GM21390 (cell line): ENCODE measurements at regions not wholly inside any gene's neighbourhood (a gene's known extent, or its start where the extent isn't known, plus 50 kb on each side); places are given as distances from the start of the nearest gene placed in this dataset.
"Not testable (repeated sequence)": the region's sequence is repeated elsewhere in the genome, so short reads cannot be mapped to it uniquely, and the experiment has no call there.

Experiments used
- ATAC-seq: cut with Tn5 transposase; IDR thresholded peaks from one replicate; pipeline ENCODE4 v1.9.1; 2021; ENCODE audit not compliant: unreplicated experiment

DNA sequence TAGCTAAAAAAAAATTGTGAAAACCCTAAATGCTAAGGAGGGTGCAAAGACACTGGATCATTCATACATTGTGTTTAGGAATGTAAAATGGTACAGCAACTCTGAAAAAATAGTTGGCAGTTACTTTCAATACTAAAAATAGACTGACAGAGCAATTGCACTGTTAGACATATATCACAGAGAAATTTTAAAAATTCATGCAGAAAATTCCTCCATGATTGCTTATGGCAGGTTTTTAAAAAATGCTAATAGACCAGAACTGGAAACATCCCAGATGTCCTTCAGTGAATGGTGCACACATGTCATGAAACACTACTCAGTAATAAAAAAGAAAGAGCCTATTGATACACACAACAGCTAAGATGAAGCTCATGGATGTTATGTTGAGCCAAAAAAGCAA is 349.8 kb upstream of the DAB2 start:
- ATAC-seq: no peak

DNA sequence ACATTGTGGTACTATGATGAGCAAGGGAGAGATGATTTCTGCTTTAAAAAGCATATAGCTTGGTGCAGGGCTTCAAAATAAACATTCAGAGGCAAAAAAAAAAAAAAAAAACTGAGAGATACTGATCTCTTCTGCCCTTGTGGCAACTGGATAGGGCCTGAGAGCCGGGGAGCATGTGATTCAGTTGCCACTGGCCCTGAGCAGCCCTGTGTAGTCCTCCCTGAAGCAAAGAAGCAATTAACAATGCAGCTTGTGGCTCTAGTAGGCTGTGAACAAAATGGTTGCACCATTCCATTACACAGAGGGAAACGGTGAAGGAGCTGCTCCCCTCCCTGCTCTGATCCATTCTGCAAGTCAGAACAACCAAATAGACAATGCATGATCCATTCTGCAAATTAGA is 347.5 kb upstream of the DAB2 start:
- ATAC-seq: no peak

DNA sequence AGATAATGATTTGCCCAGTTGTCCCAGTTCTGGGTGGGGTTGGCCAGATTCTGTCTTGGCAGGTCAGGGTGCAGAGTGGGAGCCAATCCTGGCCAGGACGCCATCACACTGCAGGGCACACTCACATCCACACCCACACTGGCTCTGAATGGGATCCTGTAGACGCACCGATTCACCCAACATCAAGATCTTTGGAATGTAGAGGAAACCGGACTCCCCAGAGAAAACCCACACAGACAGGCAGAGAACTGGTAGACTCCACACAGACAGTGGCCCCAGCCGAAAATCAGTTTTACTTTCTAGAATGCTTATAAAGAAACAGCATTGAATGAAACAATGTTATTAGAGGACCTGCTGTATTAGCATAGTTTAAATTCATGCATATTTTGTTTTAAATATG is 343.1 kb upstream of the DAB2 start:
- ATAC-seq: no peak

- ATAC-seq: no peak
These were observed 340.6 kb upstream of the DAB2 start for GRCh38 chr5:39765366-39765765.

DNA sequence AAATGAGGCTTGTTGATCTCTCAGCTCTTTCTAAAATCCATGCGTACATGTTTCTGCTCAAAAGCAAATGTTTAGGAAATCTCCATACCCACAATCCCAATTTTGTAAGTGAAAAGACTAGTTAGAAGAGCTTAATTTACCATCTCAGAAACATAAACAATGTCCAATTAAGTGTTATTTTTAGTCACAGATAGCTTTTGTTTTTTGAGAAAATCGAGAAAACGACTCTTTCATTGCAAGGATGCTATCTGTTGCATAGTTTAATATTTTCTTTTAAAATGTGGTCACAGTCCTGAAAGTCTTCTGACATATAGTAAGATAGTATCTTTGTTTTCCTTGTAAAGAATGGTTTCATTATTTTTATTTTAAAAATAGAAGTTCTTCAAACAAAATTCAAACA is 338.0 kb upstream of the DAB2 start:
- no peak for ATAC-seq

GRCh38 chr5:39761199-39761950 is 336.6 kb upstream of the DAB2 start:
- no peak for ATAC-seq

DNA sequence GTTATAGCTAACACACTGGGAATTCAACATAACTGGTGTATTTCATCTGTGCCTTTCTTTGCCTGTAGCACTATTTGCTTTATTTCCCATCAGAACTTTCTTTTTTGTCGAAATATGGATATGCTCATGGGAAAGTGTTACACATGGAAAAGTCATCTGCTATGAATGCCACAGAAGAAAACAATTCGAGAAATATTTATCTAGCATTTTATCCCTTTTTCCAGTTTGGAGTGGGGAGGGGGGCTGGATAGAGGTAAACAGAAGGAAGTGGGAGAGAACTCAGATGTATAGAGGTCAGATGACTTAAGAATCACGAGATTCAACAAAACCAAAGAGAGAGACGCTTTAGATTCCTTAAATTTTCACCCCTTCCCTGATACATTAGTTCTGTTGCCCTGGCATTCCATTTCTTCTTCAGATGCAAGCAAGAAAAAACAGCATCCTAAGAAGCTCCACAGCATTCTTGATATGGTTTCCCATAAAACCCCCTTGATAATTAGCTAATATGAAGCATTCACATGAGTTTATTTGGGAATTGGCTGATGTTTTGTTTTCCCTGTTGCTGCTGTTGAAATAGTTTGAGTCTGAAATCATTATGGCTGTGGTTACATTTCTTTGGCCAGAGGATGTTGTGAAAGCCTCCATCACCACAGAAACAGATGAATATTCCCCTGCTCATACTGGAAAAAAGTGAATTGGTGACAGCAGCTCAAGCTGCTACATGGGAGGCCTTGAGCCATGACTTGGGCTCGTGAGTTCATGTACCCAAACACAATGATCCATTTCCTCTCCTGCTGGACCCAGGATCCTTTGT is 335.8 kb upstream of the DAB2 start:
- ATAC-seq: no peak

GRCh38 chr5:39759701-39760100 is 334.9 kb upstream of the DAB2 start:
- ATAC-seq: no peak

GRCh38 chr5:39758426-39758825 is 333.6 kb upstream of the DAB2 start:
- no peak for ATAC-seq

- ATAC-seq: no peak
These were observed 332.4 kb upstream of the DAB2 start for GRCh38 chr5:39757131-39757530.

- no peak for ATAC-seq
These were observed 331.2 kb upstream of the DAB2 start for GRCh38 chr5:39755986-39756385.

- no peak for ATAC-seq
These were observed 330.7 kb upstream of the DAB2 start for GRCh38 chr5:39755452-39755851.

- not testable (repeated sequence) for ATAC-seq
These were observed 329.0 kb upstream of the DAB2 start for GRCh38 chr5:39753747-39754146.

- ATAC-seq: no peak
These were observed 325.9 kb upstream of the DAB2 start for GRCh38 chr5:39750661-39751060.

- no peak for ATAC-seq
These were observed 318.1 kb upstream of the DAB2 start for GRCh38 chr5:39742916-39743315.

GRCh38 chr5:39740404-39740803 is 315.6 kb upstream of the DAB2 start:
- ATAC-seq: no peak

DNA sequence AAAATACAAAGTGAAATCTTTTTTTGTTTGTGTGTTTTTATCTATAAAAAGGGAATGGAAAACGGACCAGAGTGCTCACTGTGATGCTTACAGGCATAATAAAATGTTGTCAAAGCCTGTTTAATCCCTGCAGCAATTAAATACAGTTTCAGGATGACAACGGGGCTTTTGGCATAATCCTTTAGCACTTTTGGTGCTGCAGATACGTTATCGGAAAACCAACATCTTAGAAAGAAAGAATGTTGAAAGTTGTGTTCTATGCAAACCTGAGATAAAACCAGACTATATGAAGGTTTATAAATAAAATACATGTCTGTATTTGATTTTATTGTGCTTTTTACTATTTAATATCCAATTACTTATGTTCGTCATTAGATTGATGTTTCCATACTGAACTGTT is 307.4 kb upstream of the DAB2 start:
- ATAC-seq: no peak

- ATAC-seq: no peak
These were observed 305.9 kb upstream of the DAB2 start for GRCh38 chr5:39730699-39731098.

GRCh38 chr5:39730006-39730405 is 305.2 kb upstream of the DAB2 start:
- no peak for ATAC-seq

- no peak for ATAC-seq
These were observed 301.7 kb upstream of the DAB2 start for GRCh38 chr5:39726467-39726866.

GRCh38 chr5:39721394-39721793 is 296.6 kb upstream of the DAB2 start:
- no peak for ATAC-seq

- ATAC-seq: no peak
These were observed 295.4 kb upstream of the DAB2 start for GRCh38 chr5:39720136-39720535.
